A549 (cell line): ENCODE measurements at regions not wholly inside any gene's neighbourhood (a gene's known extent, or its start where the extent isn't known, plus 50 kb on each side); places are given as distances from the start of the nearest gene placed in this dataset.

Experiments
- BHLHE40 ChIP-seq: IDR thresholded peaks from 2 replicates; pipeline ENCODE4 v1.6.1; 2012; ENCODE audit warnings: low read depth, low read length, inconsistent platforms
- CBX8 ChIP-seq: fragments of 200-600 bp; sonication (generic); IDR thresholded peaks from 2 replicates; pipeline ENCODE4 v1.6.1; 2016
- CEBPB ChIP-seq, 2 experiments: fragments of >200 bp in 1 of 2; sonication (Bioruptor Twin) in 1 of 2; formaldehyde crosslinking in 1 of 2; IDR thresholded peaks; 2 replicates each; pipeline ENCODE4 v1.6.1; 2012 to 2016
- CHD2 ChIP-seq: fragments of 150-350 bp; IDR thresholded peaks from 2 replicates; pipeline ENCODE4 v1.6.1; 2014; ENCODE audit warnings: low read length; ENCODE audit not compliant: partially characterized antibody
- CTCF ChIP-seq: fragments of >200 bp; sonication (Bioruptor Twin); formaldehyde crosslinking; IDR thresholded peaks from 3 replicates; pipeline ENCODE4 v1.5.1; 2016
- EP300 ChIP-seq, 2 experiments: fragments of >200 bp; sonication (Bioruptor Twin); formaldehyde crosslinking; IDR thresholded peaks; 2 replicates in 1 of 2; 3 replicates in 1 of 2; pipeline ENCODE4 v1.6.1; 2016 to 2017
- KDM1A ChIP-seq: fragments of 200-600 bp; sonication (generic); IDR thresholded peaks from 2 replicates; pipeline ENCODE4 v1.6.1; 2016; ENCODE audit warnings: low read depth, mild to moderate bottlenecking
- MAFK ChIP-seq: fragments of 450-650 bp; IDR thresholded peaks from 2 replicates; pipeline ENCODE4 v1.6.1; 2014; ENCODE audit not compliant: partially characterized antibody
- POLR2A ChIP-seq: IDR thresholded peaks from 2 replicates; pipeline ENCODE4 v1.6.1; 2012; ENCODE audit warnings: mild to moderate bottlenecking, low read length
- REST ChIP-seq: fragments of 200-600 bp; sonication (generic); IDR thresholded peaks from 2 replicates; pipeline ENCODE4 v1.6.1; 2016; ENCODE audit warnings: antibody characterized with exemption, mild to moderate bottlenecking, moderate library complexity
- RFX5 ChIP-seq: fragments of 450-650 bp; IDR thresholded peaks from 2 replicates; pipeline ENCODE4 v1.7.1; 2014; ENCODE audit warnings: antibody characterized with exemption, mild to moderate bottlenecking, moderate library complexity
- ZFP36 ChIP-seq: fragments of 450-650 bp; IDR thresholded peaks from 2 replicates; pipeline ENCODE4 v1.6.1; 2014; ENCODE audit warnings: borderline replicate concordance; ENCODE audit not compliant: partially characterized antibody

GRCh38 chr4:38426532-38426931 lies 237.5 kb upstream of the KLF3 start:
- no peak for TF ChIP-seq CTCF
- TF ChIP-seq KDM1A = no peak
- TF ChIP-seq POLR2A = no peak
- no peak for TF ChIP-seq CBX8
- TF ChIP-seq REST = no peak
- no peak for TF ChIP-seq RFX5
- no peak for TF ChIP-seq EP300 (IDR thresholded peaks at IDR 0.05)
- no peak for TF ChIP-seq CHD2
- TF ChIP-seq CEBPB (IDR thresholded peaks at IDR 0.05) = no peak
- TF ChIP-seq ZFP36 = no peak
- no peak for TF ChIP-seq MAFK
- no peak for TF ChIP-seq BHLHE40
